Stimulated activated CD4-positive, alpha-beta T cell treated with anti-CD3 and anti-CD28 coated beads, TNF-alpha, amount 100 ng/mL, for 24 hours (primary cell): ENCODE measurements at regions not wholly inside any gene's neighbourhood (a gene's known extent, or its start where the extent isn't known, plus 50 kb on each side); places are given as distances from the start of the nearest gene placed in this dataset.

Source experiments
- DNase-seq, 3 experiments: peaks; one replicate each; pipeline ENCODE4 v3.0.0-alpha.2; 2020; ENCODE audit warnings: low read depth in 3 of 3

DNA sequence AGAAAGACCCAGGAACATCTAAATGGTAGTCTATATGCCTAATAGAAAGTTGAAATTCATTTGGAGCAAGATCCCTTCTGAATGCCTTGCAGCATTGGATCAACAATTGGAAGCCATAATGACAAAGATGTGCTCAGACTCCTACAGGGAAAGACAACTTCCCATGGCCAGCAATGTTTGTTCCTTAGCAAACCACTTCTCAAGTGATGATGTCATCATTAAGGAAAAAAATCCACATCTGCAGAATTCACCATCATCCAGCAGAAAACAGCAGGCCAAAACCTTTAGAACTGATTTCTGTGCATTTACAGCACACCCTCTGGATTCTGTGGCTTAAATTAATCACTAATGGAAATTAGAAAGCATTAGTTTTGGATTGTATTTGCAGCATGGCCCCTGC lies 82.4 kb upstream of the ZIC3 start:
- no peak for DNase-seq

DNA sequence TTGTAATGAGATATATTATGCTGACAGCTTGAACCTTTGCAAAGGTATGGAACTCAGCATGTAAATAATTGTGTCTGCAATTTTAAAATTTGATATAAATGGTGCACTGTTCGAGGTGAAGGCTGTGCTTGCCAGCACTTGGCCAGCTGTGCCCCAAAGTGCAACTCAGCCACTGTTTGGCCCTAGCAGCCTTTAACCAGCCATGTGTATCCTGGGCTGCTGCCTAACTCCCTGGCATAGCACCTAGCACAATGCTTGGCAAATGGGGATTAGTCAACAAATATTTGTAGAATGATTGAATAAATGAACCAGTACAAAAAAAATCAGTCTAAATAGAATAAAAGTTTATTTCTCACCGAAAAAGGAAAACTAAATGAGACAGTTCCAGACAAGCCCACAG lies 83.8 kb upstream of the ZIC3 start:
- DNase-seq, result no peak

DNA sequence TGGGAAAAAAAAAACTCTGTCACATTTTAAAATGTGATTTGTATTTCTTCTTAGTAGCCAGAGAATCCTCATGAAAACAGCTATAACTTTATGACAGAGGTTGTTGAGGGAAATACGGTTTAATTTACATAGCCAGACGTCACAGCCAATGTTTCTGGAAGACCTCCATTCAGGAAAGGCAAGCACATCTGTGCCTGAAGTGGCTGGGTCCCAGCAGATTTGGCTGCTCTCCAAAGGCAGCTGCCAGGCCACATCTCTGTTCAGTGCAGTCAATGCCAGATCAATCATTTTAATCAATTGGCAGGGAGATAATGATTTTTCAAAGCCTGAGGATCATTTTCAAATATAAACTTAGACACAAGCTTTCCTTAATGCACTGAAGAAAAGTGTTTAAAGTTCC lies 86.5 kb upstream of the ZIC3 start:
- no peak for DNase-seq

DNA sequence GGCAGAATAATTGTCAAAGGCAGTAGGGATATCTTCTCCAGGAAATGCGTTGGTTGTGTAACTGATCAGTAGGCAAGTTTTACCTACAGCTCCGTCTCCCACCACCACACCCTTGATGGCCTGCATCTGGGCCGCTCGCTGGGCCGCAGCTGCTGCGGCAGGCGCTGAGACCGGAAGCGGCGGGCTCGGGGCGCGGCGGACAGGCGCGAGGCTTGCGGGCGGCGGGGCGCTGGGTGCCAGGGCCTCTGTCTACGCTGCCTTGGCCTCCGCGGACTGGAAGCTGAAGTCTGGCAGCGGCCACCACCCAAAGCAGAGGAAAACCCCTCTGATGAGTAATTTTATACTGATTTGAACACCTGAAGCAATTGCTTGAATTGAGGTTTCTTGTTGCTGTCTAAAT lies 124.2 kb upstream of the ZIC3 start:
- DNase-seq, result no peak

DNA sequence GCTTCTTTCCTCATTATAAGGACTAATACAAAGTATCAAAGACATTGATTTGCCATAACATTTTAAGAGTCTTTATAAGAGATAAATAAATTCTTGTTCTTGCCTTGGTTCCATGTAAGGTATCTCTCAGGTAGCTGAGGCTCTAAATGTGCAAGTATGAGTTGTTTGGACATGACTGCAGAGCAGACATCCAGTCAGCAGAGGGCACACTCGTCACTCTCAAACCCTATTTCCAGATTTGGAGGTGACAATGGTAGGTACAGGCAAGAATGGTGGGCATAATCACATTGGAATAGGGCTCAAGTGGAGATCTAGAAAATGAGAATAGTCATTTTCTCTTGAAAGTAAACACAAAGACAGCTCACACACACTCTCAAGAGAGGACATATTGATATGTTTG lies 133.3 kb upstream of the ZIC3 start:
- no peak for DNase-seq

DNA sequence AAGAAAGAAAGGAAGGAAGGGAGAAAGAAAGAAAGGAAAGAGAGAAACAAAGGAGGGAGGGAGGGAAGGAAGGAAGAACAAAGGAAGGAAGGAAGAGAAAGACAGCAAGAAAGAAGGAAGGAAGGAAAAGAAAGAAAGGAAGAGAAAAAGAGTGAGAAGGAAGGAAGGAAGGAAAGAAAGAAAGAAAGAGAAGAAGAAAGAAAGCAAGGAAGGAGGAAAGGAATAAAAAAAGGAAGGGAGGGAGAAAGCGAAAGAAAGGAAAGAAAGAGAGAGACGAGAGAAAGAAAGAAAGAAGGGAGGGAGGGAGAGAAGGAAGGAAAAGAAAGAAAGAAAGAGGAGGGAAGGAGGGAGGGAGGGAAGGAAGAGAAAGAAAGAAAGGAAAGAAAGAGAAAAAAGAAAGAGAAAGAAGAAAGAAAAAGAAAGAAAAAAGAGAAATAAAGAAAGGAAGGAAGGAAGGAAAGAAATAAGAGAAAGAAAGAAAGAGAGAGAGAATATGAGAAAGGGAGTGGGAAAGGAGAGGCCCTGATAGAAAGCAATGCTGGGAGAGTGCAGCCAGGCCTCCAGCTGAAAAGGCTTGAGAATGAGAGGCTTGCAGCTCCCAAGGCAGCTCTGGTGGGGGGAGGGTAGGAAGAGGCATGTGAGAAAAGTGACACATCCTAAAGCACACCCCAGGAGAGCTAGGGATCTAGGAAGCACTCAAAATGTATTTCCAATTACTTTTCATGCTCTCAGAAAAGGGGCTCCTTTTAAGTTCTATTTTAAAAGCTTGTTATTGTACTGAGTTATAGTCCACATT lies 134.0 kb upstream of the ZIC3 start:
- no peak for DNase-seq

DNA sequence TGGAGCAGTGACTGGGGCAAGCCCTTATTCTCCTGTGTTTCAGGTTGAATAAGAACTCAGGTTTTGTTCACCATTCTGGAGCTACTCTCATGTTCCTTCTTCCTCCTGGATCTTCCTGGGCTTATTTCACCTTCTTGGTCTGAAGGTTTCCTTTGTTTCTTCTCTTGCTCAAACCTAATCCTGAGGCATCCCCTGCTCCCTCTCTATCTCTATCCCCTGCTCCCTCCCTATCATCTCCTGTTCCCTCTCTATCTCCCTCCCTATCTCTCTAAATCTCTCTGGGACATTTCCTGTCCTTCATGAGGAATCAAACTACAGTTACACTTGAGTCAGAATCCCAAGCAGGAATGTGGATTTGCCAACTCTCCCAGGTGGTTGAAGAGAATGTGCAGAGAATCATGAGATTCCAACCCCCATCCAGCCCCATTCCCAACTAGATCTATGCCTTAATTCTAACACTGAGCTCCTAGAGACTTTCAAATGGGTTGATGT lies 134.9 kb upstream of the ZIC3 start:
- no peak for DNase-seq

DNA sequence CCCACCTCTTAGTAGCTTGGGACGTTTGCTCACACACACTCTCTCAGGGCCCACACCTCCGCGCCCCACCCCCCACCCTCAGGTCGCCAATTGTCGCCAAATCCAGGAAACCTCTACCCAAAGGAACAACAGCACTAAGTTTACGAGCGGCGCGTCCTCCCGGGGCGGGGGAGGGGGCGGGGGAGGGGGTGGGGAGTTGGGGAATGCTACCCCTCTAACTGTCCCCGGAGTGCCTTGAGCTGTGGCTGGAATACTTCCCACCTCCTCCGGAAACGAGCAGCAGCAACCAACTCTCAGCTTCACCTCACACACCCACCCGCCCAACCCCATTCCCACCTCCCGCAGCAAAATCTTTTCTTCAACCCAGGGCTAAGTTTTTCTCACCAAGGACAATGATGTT lies 135.6 kb upstream of the ZIC3 start:
- no peak for DNase-seq

DNA sequence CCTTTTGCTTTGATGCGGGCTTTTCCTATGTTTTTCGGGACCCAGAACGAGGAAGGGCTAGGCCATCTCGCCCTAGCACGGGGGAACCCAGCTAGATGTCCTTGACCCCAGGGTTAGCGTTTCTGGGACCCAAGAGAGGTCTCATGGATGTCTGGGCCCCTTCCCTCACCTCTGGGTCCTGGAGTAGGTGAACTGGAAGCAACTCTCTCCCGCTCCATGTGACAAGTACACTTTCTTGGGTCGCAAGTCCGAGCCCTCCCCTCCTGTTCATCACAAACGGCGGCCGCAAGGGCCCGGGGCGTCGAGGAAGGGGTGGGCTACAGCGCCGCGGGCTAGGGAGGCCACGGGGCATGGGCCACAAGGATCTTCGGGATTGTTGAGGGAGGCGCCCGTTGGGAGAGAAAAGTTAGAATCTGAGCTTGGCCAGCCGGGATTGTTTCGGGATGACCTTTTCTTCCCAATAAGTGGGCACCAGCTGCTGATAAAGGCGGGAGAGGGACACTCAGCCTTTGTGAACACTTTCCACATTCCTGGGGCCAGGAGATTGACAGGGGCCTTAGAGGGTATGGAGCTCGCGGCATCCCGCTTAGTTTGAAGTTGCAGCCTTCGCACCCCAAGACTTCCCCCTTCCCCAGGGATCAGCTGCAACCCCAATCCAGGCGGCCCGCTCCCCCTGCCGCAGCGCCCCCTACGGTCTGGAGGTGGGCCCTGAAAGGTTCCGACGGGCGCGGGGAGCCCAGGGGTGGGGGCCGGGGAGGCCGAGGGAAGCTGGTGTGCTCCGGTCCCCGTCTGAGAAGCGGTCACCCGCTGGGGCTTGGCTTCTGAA lies 136.9 kb upstream of the ZIC3 start:
- DNase-seq, result no peak

DNA sequence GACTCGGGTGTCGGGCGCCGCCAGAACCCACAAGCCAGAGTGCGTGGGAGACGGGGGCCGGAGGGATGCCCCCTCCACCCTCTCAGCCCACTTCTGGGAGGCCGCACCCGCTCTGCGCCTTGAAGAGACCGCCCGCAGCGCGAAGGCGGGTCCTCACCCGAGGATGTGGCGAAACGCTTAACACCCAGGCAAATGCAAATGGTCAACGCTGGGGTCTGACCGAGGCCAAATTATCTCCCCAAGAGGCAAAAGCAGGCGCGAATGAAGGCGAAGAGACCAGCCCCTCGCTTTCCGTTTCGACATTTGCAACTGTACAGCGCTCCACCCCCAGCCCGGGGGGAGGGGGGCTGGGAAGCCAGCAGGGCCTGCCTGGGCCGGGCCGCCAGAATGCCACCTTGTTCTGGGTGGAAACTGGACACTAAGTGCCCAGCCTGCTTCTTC lies 137.7 kb upstream of the ZIC3 start:
- no peak for DNase-seq

DNA sequence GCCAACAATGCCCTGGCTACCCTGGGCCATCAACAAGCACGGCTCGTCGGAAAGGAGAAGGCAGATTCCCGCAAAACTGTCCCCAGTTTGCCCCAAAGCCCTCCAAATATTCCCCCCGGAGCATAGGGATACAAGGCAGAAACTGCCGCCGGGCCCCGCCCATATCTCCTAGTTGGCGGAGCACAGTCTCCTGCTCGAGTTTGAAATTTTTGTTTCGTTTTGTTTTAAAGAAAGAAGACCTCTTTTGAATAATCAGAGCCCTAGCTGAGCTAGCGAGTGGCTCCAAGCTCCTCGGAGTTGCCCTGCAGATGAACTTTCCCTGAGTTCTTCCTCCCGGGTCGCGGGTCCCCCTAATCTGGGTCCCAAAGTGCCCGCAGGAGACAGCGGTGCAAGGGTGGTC lies 138.1 kb upstream of the ZIC3 start:
- no peak for DNase-seq

DNA sequence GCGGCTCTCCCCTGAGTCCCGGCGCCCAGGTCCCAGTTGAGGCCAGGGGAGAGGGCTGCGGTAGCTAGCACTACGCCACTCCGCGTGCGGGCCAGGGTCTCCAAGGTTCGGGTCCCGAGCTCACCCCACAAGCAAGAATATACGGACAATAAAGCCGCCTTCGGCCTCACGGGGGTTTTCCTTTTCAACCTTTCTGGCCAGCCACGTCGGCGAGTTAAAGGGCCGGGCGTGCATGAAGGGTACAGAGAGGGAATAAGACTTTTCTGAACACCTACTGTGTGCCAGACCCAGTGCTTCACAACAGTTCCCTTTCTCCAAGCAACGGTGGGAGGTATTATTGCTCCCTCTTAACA lies 138.5 kb upstream of the ZIC3 start:
- DNase-seq, result no peak

DNA sequence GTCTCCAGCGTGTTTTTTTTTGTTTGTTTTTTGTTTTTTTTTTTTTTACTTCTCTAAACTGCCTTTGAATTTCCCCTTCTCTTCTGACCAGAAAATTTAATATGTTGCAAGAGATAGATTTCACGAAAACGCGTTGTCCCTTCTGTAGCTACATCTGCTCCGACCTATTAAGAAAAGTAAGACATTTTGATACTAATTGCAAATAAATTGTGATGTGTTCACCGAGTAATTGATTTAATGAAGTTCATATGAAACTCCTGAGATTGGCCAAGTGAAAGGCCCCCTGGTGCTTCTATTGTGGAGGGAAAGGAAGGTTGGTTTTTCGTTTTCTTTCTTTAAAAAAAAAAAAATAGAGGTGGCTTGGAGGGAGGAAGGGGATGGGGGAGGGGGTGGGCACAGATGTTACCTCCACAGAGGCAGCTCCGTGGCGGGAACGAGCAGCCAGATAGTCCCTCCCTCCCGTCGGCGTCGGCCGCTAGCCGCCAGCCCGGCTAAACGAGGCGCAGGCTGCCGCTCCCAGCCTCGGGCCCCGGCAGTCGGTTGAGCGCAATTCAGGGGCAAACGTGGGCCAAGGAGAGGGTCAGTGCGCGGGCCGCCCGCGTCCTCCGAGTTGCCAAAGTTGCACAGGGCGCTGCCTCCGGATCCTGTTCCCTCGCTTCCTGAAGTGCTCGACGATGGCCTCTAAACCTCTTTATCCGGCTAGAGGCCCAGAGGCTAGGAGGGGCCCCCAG lies 139.1 kb upstream of the ZIC3 start:
- DNase-seq, result no peak

DNA sequence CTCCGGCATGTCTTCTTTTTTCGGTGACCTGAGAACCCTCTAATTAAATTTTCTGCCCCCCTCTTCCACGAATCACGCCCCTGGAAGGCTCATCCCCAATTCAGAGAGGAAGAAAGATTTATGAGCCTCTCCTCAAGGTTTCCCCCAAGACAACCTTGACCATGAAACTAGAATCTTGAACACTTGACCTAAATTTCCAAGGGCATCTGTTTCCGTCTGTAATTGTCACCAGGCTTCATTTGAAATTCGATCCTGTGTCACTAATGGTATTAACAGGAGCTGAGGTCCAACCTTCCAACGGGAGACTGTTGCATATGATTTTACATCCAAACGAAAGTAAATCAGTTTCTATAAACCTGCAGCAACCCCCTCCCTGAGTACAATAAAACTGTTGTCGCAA lies 139.9 kb upstream of the ZIC3 start:
- no peak for DNase-seq

DNA sequence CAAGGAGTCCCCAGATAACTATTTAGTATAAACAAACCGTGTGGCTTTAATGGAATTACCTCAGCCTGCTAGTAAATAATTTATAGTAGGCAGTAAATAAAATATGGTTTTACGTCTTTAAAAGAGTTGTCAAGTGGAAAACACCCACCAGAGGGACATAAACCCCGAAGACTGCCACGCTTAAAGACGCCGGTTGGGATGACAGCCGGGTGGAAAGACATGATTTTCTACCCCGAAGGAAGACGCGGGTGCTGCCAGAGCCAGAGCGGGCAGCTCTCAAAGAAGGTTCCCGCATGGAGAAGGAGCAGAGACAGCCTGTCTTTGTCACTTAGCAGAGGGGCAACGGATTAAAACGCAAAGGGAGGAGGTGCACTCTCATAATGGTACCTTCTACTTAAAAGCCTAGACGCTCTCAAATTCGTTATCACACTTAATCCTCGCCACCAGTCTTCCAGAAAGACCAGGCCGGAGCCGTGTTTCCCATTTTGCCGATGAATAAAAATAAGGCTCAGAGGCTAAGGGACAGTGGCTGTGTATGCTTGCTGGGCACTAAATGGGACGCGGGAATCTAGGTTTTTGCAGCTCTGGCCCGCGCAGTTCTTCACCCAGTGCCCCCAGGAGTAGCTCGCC lies 140.5 kb upstream of the ZIC3 start:
- no peak for DNase-seq

DNA sequence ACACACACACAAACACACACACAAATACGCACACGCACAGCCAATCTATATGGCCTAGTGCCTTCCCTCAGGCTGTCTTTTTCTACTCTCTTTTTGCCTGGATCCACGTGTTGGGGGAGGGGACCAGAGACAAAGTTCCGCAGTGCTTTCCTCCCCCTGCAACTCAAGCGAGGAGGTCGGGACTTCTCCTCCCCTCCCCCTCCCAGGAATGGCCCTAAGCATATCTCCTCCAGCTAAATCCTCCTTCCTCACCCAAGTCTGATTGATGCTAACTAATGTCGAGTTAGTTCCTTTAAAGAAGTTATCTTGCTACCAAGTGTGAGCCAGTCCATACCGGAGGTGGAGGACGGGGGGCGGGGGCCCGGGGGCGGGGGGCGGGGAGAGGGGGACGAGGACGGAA lies 141.2 kb upstream of the ZIC3 start:
- DNase-seq, result no peak

DNA sequence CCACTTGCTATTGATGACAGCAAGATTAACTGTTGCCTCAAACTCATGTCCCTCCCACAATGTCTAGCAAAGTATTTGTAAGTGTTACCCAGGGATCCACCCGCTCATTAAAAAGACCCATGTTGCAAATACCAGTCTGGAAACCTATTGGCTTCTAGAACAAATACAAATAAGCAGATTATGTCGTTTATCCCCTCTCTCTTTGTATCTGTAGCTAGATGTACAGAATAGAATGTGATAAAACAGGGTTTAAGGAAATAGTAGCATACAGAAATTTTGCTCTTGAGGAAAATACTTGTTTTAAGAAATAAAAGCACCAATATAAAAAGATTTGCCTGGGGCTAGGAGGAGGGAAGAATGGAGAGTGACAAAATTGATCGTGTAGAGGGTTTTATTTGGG lies 142.7 kb upstream of the ZIC3 start:
- DNase-seq, result no peak

DNA sequence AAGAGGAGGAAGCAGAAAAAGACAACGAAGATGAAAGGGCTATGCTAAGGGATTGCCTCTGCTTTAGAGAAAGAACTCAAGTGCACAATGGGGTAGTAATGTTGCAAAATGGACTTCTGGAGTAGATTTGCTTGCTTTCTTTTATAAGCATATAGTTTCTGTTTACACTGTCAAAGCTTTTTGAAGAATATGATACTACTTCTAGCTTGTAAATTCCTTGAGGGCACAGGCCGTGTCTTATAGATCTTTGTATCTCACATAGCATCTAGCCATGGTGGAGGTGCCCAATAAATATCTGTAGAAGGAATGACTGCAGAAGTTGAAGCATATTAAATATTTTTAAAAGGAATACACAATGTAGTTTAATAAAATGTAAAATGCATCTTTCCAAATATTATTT lies 147.8 kb upstream of the ZIC3 start:
- no peak for DNase-seq

DNA sequence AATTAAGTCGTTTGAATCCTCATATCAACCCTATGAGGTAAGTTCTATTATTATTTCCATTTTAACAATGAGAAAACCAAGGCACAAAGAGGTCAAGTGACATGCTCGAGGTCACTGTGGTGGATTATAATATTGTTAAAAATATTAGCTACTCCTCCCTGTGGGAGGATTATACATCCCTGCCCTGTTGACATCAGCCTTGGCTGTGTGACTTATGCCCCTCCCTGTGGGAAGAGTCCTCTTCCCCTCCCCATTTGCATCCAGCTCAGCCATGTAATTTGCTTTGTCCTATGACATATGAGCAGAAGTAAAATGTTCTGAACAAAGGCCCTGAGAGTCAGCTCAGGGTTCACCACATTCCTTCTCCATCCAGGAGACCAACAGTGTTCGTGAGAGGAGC lies 152.7 kb upstream of the ZIC3 start:
- DNase-seq, result no peak

DNA sequence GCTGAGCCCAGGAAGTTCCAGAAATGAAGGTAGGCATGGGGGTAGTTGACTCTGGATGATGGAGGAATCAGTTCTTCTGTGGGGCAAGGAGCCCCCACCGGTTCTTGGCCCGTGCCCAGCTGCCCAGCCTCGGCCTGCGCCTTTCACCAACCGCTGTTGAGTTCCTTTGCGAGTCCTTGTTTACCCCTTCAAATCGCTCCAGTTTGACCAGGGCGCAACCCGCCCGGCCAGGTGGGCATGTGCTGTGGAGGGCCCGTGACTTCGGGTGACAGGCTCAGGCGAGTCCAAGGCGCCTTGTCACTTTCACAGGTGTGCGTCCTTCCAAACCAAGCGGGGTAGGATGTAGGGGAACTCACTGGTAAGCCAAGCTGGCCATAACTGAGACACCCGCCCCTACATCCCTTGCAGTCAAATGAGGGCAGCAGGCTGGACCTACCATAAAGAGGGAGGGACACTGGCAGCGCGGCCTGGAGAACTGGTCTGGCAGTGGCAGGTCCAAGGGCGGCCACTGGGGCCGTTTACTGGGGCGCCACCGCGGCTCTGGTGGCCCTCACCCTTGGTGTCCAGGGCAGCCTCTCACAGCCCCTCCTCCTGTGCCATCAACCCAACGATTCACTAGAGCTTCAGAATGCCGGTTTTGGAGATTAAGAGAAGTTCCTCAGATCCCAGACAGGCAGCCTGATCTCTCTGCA lies 160.3 kb upstream of the ZIC3 start:
- no peak for DNase-seq

DNA sequence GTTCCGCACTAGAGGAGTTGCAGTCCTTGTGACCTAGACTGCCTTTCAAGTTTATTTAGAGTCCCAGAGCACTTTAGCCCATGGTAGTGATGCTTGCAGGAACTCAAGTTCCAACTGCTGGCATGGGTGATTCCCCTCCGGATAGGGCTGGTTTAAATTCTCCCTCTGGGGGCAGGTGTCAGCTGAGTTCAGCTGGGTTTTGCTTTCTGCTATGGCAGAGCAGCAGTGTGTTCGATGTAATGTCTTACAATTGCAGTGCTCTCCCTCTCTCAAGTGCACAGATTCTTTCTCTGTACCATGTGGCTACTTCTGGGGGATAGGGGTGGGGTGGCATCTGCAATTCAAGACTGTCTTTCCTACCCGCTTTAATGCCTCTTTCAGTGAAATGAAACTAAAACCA lies 164.8 kb upstream of the ZIC3 start:
- no peak for DNase-seq

DNA sequence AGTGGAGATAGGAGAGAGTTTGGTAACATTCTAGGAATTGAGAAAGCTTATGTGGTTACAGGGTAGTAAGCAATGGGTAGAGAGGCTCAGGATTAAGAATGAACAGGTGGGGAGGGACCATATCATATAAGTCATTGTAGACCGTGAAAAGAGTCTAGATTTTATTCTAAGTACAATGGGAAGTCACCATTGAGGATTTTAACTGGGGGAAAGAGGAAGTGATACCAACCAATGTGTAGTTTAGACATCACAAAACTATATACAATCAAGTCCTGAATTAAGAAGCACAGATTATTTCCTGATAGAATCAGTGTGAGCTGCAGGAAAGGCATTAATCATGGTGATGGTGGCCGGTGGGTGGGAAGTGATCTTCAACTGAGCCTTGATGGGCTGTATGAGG lies 178.3 kb upstream of the ZIC3 start:
- no peak for DNase-seq
